Kidney tubule cell (primary cell): ENCODE measurements at regions not wholly inside any gene's neighbourhood (a gene's known extent, or its start where the extent isn't known, plus 50 kb on each side); places are given as distances from the start of the nearest gene placed in this dataset.
"Not testable (repeated sequence)": the region's sequence is repeated elsewhere in the genome, so short reads cannot be mapped to it uniquely, and the experiment has no call there.

Source experiments
- DNase-seq: peaks from one replicate; pipeline ENCODE4 v3.0.0-alpha.2; 2018; ENCODE audit warnings: low spot score

GRCh38 chr1:60731321-60731720 is 351.0 kb upstream of the NFIA start:
- DNase-seq, result no peak

GRCh38 chr1:60727552-60727951 is 354.8 kb upstream of the NFIA start:
- DNase-seq, result peak; percentile 68

DNA sequence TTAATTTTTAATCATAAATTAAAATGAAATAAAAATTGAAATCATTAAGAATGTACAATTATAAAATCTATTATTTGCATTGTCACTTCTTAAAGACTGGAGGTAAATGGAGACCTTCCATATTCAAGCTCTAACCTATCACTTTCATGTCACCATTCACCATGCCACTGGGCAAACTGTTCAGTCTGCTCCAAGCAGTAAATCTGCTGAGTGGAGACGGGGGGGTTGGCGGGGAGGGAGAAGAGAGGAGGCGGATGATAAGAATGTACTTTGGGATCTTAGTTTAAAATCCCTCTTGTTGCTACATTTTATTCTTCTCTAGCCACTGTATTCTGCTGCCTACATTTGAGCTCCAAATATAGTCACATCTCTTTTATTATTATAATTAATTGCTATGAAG is 365.9 kb upstream of the NFIA start:
- DNase-seq, result no peak

DNA sequence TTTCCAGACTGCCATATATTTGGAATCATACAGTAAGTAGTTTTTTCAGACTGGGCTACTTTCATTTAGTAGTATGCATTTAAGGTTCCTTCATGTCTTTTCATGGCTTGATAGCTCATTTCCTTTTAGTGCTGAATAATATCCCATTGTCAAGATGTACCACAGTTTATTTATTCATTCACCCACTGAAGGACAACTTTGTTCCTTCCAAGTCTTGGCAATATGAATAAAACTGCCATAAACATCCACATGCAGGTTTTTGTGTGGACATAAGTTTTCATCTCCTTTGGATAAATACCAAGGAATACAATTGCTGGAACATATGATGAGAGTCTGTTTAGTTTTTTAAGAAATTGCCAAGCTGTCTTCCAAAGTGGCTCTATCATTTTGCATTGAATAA is 366.4 kb upstream of the NFIA start:
- no peak for DNase-seq

- no peak for DNase-seq
These were observed 372.9 kb upstream of the NFIA start for GRCh38 chr1:60709426-60709825.

- DNase-seq, result no peak
These were observed 377.3 kb upstream of the NFIA start for GRCh38 chr1:60705026-60705425.

GRCh38 chr1:60703155-60703554 is 379.2 kb upstream of the NFIA start:
- DNase-seq, result no peak

DNA sequence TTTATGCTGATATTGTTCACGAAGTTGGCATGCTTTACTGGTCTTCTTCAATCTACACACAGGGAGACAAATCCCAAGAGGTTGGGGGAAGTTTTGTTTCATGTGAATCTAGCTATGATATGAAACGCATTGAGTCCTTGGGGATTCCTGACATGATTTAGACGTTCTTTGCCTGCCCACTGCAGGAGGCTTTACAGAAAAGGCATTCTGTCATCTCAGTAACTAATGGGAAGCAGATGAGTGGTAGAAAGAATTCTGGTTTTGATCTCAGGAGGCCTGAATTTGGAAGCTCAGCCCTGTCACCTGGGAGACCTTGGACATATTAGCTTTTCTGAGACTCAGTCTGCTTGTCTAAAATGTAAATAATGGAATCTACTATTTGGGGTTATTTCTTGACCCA is 383.0 kb upstream of the NFIA start:
- no peak for DNase-seq

GRCh38 chr1:60697204-60697994 is 385.0 kb upstream of the NFIA start:
- DNase-seq, result no peak

DNA sequence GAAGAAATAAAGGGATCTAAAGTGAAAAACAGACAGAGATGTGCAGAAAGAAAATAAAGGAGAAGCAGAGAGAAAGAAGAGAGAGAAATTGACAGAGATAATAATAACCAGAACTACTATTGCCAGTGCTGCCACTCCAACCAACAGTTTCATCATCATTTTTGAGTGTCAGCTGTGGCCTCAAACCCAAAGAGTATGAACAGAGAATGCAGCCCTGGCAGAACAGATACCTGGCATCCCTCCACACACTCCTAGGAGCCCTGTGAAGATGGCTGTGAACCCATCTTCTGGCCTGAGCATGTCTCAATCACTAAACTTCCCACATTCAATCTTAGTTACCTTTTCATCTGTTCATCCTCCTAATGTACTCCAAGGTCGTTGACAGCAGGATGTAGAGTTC is 385.8 kb upstream of the NFIA start:
- DNase-seq, result no peak

DNA sequence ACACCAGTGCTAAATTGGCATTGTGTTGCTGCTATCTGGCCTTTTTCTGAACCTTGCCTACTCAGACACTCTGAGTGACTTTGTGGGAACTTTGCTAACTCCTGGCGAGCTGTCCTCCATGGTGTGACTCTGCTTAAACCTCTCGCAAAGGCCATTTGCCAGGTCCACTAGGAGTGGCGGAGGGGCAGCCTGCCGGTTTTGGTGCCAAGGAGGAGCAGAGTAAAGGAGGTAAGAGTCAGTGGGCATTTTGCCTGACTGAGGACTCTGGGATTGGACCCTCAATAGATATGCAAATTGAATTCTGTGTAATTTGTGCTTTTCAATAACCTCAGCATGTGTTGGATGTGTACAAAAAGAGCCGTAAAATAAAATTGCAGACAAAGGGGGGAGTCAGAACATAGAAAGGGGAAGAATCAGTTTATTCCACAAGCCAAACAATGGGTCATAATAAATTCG is 386.6 kb upstream of the NFIA start:
- no peak for DNase-seq

GRCh38 chr1:60694980-60695379 is 387.4 kb upstream of the NFIA start:
- DNase-seq, result no peak

DNA sequence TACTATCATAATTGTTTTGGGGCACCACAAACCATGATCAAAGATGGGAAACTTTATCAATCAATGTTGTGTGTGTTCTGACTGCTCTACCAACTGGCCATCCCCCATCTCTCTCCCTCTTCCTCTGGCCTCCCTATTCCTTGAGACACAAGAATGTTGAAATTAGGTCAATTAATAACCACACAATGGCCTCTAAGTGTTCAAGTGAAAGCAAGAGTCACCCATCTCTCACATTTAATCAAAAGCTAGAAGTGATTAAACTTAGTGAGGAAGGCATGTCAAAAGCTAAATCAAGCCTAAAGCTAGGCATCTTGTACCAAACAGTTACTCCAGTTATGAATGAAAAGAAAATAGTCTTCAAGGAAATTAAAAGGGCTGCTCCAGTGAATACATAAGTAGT is 390.3 kb upstream of the NFIA start:
- DNase-seq, result peak; percentile 42

GRCh38 chr1:60688221-60688620 is 394.1 kb upstream of the NFIA start:
- DNase-seq, result not testable (repeated sequence)

- no peak for DNase-seq
These were observed 401.1 kb upstream of the NFIA start for GRCh38 chr1:60681095-60681860.

DNA sequence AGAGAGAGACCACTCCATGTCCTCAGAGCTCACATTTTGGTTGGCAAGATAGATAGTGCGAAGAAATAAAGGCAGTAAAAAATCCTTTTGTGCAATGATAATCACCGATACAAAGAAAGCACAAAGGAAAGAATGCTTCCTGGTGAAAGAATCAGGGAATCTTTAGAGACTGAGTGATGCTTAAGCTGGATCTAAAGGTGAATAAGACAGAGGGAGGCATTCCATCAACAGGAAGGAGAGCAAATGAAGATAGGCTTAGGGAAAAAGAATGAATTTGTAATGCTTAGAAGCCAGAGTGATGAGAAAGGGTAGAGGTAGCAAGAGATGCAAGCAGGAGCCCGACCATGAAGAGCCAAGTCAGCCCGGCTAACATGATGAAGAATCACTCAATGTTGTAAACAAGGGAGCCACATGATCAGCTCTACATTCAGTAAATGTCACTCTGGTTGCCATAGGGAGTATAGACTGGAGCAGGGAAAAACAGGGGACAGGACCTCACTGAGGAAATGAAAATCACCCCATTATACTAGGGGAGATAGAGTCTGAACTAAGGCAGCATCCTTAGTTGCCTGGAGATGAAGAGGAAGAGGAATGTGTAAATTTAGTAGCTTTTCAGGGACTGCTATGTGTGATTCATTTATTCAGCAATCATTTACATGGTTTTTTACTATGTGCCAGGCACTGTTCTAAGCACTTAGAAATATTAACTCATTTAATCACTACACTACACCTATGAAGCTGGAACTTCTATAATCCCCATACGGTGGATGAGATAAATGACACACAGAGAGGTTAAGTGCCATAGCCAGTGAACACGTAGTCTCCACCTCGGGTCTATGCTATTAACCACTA is 402.6 kb upstream of the NFIA start:
- DNase-seq, result peak; percentile 59

- DNase-seq, result no peak
These were observed 403.6 kb upstream of the NFIA start for GRCh38 chr1:60678802-60679201.

DNA sequence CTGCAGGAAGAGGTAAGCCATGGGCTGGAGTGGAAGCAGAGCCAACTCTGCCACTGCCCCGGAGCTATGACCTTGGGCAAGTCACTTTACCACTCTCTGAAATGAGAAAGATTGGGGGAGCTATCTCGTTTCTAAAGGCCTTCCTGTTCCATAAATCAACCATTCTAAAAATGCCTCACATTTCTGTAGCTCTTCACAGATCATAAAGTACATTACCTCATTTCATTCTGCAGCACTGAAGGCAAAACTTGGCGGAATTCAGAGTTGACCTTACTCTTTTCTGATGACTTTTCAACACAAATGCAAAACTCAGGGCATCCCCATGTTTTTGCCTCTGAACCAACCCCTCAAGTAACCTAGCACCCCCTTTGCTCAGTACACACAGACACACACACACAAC is 404.0 kb upstream of the NFIA start:
- DNase-seq, result peak; percentile 56

- DNase-seq, result peak; percentile 66
These were observed 409.9 kb upstream of the NFIA start for GRCh38 chr1:60672449-60672848.

DNA sequence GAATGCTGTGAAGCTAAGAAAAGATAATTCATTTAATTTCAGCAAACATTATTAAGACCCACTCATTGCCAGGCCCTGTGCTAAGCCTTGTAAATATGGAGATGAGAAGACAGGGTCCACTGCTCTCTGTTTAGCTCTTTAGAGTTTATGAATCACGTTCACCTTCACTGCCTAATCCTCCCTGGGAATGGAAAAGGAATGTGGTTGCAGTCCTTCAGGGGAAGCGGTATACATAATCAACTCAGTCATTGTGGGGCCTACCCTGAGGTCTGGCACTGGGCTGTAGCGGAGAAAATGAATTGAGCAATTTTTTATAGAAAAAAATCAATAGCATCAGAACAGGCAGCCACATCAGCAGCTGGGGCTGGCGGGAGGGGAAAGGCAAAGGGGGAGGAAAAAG is 412.1 kb upstream of the NFIA start:
- DNase-seq, result peak; percentile 87

DNA sequence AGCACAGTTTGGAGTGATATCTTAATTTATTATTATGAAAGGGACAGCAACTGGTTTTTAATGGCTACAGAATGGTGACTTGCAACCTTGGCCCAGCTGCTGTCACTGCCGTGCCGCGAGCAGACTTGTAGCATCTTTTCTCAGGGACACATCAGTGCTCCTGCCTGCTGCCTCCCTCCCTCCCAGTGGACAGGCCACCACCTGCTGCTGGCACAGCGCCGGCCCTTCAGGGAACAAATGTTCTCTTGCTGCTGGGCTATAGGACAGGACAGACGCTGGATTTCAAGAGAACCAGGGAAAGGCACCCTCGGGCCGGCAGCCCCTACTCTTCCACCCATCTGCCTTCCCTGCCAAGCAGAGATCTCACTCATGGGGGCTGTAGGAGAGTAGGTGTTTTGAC is 413.8 kb upstream of the NFIA start:
- no peak for DNase-seq

DNA sequence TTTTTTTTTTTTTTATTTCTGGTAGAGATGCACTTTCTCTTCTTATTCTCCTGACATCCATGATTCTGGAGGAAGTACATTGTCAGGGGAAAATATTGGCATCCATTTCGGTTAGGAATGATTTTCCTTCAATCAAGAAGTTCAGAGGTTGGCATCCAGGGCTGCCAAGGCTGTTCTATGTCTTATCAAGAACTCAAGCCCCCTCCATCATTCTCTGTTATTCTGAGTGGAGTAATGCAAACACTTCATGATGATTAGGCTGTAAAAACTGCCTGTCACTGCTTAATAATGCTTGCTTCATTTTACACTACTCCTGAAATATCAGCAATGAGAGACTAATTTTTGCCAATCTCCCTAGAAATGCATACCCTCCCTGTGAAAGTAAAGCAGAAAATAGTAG is 417.1 kb upstream of the NFIA start:
- DNase-seq, result no peak
